ENCODE measurements at regions not wholly inside any gene's neighbourhood (a gene's known extent, or its start where the extent isn't known, plus 50 kb on each side); places are given as distances from the start of the nearest gene placed in this dataset.

DNA sequence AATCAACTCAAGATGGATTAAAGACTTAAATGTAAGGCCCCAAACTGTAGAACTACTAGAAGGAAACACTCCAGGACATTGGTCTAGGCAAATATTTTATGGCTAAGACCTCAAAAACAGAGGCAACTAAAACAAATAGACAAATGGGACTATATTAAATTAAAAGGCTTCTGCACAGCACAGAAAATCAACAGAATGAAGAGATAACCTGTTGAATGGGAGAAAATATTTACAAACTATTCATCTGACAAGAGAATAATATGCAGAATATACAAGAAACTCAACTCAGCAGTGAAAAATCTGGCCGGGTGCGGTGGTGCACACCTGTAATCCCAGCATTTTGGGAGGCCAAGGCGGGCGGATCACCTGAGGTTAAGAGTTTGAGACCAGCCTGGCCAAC is 84.1 kb upstream of the HNRNPU start:
- DNase-seq (ENCODE audit: low read depth), result no peak

DNA sequence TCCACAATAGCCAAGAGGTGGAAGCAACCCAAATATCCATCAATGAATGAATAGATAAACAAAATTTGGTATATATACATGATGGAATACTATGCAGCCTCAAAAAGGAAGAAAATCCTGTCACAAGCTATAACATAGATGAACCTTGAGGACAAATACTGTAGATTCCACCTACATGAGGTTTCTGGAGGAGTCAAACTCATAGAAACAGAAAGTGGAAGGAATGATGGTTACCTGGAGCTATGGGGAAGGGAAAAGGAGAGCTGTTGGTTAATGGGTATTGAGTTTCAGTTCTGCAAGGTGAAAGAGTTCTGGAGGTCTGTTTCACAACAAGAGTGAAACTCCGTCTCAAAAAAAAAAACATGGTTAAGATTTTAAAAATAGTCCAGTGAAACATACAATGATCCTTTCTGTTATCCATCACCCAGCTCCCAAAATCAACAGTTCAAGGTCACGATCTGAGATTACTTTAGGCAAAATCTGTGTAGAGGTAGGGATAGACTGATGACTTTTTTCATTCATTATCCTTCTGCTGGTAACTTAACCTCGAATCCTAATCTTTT is 80.8 kb upstream of the HNRNPU start:
- DNase-seq (ENCODE audit: low read depth), result no peak

DNA sequence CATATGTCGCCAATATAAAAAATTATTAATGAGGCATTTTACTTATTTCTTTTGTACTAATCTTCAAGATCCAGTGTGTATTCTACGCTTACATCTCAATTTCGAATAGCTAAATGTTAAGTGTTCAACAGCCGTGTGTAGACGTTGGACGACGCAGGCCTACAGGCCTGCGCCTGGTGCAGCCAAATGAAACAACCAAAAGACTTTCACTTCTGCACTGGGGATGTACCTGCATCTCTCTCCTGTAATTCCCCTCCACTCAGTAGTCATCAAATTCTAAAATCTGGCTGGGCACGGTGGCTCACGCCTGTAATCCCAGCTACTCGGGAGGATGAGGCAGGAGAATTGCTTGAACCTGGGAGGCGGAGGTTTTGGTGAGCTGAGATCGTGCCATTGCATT is 76.8 kb upstream of the HNRNPU start:
- DNase-seq (ENCODE audit: low read depth), result no peak

DNA sequence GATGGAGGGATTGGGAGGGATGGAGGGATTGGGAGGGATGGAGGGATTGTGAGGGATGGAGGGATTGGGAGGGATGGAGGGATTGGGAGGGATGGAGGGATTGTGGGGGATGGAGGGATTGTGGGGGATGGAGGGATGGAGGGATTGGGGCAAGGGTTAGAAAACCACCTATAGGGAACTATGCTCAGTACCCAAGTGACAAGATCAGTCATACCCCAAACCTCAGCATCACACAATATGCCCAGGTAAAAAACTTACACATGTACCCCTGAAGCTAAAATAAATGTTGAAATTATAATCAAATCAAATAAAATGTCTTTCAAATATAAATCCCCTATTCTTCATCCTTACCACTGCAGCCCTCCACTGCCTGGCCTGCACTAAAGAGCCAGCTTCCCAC is 72.8 kb upstream of the HNRNPU start:
- no peak for DNase-seq (ENCODE audit: low read depth)

DNA sequence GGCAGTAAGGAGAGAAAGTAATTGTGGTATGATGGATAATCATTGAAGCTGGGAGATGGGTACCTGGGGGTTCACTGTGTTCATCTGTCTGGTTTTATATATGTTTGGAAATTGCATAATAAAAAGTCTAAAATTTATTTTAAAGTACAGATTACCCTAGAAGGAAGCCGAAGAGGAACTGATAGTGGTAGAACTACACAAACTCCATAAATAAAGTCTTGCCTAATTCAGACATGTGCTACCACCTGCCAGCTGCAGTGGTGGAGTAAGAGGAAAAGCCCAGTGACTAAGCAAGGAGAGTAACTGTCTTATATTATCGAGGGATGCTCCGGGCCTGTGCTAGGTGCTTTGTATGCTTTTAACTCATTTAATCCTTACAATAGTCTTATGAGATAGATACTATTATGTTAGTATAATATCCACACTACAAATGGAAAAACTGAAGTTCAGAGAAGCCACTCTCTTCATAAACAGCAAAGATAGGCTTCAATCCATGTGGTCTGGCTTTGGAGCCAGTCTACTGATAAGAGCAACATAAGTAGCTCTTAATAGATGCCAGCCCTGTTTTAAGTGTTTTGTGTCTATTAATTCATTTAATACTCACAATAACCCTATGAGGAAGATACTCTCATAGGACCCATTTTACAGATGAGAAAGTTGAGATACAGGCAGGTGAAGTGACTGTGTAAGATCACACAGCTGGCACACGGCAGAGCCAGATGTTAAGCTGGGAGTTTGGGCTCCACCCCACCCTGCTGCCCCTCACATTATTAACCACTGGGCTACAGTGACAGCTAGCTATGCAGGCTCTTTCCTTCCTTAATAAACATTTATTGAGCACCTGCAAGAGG is 56.8 kb upstream of the HNRNPU start:
- DNase-seq (ENCODE audit: low read depth), result no peak

DNA sequence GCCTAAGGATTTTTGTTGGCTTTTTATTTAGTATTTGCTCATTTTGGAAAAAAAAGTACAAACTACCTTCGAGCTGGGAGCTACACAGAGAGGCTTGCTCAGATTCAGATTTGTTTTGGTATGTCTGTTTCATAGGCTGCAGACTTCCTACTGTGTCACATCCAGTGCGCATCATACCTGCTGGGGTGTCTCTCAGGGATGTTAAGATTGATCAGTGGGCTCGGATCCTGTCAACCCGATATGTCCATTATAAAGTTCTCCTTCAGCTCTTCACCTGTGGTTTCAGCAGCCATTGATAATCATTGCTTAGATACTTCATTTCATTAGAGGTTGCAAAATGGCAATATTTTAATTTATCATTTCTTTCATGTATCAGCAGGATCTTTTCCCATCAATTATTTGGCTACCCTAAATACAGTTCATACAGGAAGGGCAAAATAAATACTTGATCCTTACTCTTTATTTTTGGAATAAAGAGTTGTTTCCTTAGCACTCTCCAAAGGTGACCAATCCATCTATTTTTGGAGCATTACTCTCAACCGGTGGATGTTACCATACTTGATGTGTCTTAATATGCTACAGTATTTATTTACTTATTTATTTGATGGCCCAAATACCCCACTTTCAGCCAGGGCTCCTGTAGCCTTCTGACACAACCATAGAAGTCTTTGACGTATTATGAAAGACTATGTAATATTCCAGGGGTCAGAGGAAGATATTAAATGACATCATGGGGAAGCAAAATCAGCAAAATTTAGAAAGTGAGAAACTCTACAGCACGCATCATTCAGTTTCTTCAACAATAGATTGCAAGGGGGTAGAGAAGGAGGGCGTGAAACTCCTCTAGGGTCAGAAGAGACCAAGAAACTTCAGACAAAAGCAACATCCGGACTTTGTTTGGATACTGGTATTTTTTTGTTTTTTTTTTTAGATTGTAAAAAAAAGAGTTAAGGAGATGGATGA is 55.3 kb upstream of the HNRNPU start:
- DNase-seq (ENCODE audit: low read depth), result no peak

DNA sequence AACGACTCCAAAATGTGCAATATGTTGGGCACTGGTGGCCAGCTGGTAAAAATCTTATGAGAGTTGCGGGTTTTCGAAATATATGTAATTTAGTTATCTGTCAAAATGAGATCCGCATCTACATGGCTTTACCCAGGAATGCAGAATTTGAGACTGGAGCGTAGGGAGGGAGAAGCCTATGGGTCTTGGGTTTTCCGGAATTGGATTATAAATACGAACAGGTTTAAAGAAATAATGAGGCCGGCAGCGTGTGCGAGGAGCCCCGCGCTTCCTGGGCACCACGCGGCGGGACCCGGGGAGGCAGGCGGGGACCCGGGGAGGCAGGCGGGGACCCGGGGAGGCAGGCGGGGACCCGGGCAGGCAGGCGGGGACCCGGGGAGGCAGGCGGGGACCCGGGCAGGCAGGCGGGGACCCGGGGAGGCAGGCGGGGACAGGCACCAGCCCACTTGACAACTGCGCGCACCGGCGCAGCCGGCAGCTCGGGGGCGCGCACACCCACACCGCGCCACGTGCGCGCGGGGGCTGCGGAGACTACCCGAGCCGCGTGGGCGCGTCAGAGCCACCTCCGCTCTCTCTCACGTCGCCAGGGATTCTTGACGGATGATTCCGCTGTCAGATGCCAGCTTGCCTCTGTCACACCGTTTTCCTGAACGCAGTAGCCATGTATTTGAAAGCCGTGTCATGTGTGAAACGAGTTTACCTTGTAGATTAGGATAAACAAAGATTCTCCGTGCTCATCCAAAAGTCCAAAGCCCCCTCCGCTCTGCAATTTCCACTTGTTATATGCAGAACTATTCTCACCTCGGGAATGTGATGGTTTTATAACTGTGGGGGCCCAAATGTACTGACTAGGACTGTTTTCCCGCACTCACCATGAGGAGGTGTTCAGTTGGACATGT is 54.3 kb upstream of the HNRNPU start:
- peak; percentile 28 for DNase-seq (ENCODE audit: low read depth)

DNA sequence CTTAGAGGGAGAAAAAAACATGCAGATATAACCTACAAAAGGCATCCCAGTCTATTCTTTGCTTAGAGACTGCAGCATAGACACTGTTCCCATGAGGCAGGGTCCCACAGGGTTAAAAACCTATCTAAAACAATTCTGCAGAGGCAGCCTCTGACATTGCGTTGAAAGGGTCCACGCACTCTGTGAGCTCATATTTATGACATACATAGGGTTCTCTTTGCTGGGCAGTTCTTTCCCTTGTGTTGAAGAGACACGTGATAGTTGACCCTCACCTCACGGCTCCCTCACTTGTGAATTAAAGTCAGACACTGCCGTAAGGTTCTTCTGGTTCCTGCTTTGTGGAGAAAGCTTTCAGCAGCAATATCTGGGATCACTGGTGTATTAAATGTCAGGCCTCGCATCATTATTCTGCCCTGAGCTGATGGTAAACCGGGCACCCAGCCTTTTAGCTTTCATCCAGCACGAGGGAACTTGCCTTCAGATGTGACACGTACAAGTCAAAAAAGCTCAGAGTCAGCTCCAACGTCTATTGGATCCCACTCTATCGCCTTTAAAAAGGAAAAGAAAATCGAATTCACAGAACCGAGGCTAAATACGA is 52.8 kb upstream of the HNRNPU start:
- no peak for DNase-seq (ENCODE audit: low read depth)

DNA sequence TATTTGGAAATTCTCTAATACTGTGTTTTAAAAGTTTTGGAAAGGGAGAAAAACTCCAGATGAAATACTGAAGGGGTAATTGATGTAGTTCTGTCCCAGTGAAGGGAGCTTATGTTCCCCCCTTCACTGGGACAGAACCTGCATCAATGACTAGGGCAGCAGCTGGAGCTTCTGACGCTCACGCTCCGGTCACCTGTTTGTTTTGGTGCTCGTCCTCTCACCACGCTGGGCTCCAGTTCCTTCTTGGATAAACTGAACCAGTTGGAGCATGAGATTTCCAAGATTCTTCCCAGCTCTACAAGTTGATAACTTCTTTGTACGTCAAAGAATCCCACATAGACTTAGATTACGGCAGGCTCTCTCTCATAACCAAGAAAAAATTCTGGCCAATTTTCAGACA is 51.4 kb upstream of the HNRNPU start:
- DNase-seq (ENCODE audit: low read depth), result no peak

DNA sequence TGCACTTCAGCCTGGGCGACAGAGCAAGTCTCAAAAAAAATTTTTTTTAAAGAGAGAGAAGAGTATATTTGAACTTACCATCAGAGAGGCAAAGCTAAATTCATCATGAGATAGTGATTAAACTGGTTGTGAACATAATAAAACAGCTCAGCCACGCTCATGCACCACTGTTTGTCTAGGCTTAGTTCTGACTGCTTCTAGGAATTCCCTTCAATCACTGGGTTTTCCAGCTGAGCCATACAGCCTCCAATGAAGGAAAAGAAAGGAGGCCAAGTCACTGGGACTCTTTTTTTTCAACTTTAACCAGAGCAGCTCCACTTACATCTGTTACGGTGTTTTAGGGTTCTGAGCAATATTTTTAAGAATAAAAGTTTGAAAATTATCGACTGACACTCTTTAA is 50.4 kb upstream of the HNRNPU start:
- no peak for DNase-seq (ENCODE audit: low read depth)
